M059J (cell line): ENCODE measurements at regions not wholly inside any gene's neighbourhood (a gene's known extent, or its start where the extent isn't known, plus 50 kb on each side); places are given as distances from the start of the nearest gene placed in this dataset.
A peak's percentile ranks its signal among the peaks of the same experiment; 100 is the strongest.
"Not testable (repeated sequence)": the region's sequence is repeated elsewhere in the genome, so short reads cannot be mapped to it uniquely, and the experiment has no call there.

ENCODE experiments used
- DNase-seq: peaks from one replicate; pipeline ENCODE4 v3.0.0-alpha.2; 2012; ENCODE audit warnings: low read depth

DNA sequence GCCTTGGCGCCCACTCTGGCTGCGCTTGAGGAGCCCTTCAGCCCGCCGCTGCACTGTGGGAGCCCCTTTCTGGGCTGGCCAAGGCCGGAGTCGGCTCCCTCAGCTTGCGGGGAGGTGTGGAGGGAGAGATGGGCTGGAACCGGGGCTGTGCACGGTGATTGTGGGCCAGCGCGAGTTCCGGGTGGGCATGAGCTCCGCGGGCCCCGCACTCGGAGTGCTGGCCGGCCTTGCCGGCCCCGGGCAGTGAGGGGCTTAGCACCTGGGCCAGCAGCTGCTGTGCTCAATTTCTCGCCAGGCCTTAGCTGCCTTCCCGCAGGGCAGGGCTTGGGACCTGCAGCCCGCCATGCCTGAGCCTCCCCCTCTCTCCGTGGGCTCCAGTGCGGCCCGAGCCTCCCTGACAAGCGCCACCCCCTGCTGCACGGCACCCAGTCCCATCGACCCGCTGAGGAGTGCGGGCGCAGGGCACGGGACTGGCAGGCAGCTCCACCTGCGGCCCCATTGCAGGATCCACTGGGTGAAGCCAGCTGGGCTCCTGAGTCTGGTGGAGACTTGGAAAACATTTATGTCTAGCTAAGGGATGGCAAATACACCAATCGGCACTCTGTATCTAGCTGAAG, 643.6 kb upstream of the CPEB2 start:
- DNase-seq, result not testable (repeated sequence)

DNA sequence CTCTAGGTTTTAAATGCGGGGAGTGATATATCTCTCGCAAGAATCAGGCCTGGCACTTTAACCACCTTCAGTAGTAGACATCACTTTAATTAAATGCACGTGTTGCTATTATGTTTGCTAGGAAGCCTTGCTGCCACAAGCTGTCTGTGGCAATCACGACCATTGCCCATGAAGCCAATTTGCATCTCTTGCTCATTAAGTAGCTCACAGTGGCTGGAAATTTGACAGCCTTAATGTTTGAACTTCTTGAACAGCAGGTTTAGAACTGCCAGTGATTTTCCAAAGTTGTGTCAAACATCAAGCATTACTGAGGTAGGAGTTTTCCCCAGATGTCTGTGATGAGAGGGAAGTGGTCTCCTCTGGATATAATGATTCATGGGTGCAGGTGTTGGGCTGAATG, 642.3 kb upstream of the CPEB2 start:
- no peak for DNase-seq

DNA sequence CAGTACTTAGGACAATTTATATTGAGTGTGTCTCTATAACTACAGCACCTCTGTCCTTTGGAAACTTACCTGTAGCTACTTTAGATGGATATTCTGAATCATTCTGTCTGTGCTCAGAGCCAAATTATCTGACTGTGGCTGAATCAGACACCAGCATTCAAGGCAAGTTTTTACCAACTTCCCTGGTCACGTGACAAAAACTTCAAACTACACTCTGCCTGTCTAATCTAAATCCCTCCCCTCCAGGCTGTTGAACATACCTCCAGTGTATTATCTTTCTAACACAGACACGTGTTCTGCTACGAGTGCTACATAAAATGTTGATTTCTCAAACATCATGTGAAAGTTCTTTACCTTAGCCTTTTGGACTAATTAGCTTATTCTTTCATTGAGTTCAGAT, 641.2 kb upstream of the CPEB2 start:
- DNase-seq, result no peak

DNA sequence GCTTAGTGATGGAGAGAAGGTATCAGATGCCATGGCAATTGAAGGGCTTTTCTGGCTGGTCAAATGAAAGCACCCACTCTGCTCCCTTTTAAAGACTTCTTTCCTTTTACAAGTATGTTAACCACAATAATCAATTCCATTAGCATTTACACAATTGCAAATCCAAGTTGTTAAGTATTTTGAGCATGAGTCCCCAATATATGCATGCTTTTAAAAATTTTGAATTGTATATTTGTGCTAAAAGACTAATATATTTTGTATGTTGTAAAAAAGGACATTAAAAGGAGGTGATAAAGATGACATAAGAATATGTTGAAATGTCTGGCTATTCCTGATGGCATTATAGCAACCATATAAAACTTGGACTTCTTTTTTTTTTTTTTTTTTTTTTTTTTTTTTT, 639.9 kb upstream of the CPEB2 start:
- no peak for DNase-seq

DNA sequence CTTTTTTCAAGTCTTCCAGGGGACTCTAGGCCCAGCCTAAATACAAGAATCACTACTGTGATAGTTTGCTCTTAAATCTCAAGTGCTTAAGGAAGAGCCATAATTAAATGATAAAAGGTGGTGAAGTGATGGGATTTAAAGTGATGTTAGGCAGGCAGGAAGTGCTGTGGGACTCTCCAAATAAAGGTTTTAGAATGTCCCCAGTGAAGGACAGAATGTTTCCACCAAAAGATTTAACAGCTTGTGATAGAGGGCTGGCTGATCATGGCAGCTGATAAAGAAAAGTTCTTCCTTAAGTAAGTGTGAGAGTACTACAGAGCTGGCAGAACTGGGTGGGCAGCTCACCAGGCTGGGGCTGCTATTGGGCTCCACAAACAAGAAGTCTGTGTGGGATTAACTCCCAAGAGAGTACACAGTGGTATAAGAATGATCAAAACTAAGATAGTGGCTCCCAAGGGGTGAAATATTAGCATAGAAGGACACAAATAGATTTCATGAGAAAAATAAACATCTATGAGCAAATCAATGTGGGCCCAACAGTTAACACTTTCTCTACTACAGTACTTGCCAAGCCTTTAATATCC, 637.2 kb upstream of the CPEB2 start:
- no peak for DNase-seq

DNA sequence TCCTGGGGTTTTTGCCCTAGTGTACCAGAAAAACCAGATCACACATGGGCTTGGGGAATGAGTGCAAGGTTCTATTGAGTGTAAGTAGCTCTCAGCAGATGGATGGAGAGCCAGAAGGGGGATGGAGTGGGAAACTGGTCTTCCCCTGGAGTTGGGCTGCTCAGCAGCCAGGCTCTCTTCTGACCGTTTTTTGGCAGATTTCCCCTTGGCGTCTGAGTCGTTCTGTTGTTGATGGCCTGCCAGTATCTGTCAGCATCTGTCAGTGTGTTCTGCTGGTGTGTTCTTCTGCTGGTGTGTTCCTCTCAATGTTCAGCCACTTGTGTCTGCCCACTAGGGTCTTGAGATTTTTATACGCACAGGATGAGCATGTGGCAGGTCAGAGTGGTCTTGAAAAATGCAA, 633.9 kb upstream of the CPEB2 start:
- no peak for DNase-seq

DNA sequence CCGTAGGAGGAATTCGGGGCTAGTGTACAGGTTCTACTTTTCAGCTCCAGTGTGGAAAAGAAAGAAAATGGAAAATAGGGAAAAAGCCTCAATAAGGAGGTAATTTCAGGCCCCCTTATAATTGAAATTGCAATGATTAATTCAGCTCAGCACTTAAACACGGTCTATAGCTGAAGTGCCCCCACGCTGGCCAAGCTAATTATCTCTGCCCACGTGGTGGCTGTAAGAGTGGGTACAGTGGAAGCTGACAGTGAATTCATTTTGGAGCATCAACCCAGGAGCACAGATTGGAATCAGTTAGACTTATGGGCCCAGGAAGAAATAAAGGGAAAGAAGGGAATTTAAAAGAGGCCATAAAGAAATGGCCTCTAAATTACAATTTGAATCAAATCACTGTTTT, 631.1 kb upstream of the CPEB2 start:
- no peak for DNase-seq

DNA sequence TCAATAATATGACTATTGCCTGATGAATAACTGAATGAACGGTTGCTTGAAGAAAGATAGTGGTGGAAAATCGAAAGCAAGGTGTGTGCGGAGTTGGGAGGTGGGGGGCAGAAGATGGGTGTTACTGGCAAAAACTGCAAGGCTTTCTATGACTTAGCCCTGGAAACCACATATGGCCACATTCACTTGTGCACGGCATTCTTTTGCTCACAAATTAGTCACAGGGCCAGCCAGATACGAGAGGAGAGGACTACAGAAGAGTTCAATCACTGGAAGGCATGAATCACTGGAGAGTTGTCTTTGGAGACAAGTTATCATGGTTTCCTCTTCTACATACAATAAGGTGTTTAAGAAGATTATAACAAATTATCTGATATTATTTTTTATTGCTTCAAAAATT, 626.5 kb upstream of the CPEB2 start:
- DNase-seq, result peak; percentile 62

DNA sequence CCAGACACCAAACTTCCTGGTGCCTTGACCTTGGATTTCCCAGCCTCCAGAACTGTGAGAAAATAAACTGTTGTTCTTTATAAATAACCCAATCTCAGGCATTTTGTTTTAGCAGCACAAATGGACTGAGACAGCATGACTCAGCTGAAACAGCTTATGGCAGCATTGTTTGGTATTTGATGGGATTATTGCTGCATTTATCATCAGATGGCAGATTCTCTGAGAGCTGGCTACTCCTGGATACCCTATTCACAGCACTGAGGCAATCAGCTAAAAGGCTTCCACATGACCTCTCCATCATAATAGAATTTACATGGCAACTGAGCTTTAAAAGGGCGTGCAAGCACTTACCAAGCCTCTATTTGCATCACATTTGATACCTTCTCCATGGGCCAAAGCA, 623.1 kb upstream of the CPEB2 start:
- DNase-seq, result peak; percentile 11

DNA sequence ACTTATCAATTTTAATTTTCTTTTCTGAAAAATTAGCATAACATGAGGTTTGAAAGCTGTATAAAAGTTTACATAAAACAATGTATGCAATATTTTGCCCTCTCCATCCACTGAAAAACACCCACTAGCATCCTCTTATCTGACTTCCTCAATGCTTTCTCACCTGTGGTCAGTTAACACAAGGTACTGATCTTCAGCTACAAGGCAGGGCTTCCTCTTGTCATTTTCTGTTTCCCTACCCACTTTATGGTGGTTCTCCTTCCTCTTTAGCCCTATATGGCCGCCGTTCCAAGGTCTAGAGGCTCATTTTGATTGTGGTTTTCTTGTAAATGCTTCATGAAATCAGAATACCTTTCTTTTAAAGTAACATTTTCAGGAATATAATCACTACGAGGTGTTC, 618.6 kb upstream of the CPEB2 start:
- no peak for DNase-seq

DNA sequence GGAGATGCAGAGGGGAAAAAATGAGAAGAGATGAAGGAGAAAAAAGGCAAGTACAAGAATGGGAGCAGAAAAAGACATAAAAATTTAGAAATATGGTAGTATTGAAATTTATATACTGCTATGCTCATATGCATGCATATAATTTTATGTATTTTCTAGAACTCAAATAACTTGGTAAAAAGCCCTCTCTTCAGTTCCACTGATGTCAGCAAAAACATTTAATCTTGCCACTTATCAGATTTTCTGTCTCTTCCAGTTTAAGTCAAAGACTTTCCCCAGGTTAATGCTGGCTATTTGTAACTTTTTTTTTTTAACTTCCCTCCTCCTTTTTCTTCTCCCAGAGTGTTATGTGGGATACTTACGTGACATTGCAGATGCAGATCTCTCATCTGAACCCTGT, 617.5 kb upstream of the CPEB2 start:
- DNase-seq, result no peak

DNA sequence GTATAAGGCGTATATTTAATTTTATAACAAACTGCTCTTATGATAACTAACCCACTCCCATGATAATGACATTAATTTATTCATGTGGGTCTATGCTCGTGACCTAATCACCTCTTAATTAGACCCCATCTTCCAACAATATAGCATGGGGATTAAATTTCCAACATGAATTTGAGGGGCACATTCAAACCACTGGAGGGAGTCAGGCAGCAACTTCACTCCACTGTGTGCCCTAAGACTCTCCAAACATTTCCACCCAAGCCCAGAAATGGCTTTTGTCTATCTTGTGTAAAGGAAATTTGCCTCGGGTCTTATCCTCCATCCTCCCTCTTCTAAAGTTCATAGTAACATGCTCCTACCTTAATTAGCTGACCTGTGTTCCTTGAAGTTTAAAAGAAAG, 616.1 kb upstream of the CPEB2 start:
- DNase-seq, result no peak

DNA sequence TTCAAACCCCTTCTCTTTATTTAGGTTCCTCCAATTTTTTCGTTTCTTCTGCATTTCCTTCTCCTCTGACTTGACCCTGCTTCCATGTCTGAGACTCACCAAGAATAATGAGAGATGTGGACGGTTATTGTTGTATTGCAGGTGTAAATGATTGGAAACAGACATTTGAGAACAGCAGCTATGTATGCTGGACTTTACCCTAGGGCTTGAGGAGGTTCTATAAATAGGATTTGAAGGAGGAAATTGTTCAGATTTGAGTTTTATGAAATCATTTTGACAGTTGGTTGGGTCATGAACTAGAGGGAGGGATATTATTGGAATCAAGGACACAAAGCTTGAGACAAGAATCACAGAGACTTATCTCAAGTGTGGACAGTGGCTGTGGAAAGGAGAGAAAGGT, 614.6 kb upstream of the CPEB2 start:
- DNase-seq, result no peak

DNA sequence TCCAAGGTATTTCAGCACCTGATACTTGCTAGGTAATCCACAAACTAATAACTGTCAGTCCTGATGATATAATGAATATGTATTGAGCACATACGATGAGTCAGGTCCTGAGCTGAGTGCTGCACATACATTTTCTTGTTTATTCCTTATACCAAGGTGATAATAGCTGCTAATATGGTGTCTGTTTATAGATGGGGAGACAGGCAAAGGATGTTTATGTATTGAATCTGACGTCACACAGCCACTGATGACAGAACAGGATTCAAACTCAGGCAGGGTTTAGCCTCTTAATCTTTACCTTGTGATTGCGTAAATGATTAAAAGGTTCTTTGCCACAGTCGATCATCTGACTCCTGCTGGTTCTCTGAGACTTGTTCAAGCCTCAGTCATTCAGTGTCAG, 609.9 kb upstream of the CPEB2 start:
- DNase-seq, result no peak

DNA sequence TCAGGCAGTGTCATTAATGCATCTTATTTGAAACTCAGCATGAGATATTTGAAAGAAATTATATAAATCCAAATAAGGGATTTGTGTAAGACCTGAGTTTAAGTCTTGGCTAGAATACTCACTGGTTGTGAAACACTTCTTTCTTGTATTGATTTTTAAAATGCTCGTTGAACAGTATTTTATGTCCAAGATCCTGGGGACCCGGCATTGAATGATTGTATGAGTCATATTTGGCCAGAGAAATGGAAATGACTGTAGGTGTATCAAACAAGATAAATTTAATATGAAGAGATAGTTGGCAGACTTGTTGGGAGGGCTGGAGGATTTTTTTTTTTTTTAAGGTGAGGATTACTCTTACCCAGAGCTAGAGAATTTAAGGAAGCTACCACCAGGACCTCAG, 606.1 kb upstream of the CPEB2 start:
- no peak for DNase-seq

DNA sequence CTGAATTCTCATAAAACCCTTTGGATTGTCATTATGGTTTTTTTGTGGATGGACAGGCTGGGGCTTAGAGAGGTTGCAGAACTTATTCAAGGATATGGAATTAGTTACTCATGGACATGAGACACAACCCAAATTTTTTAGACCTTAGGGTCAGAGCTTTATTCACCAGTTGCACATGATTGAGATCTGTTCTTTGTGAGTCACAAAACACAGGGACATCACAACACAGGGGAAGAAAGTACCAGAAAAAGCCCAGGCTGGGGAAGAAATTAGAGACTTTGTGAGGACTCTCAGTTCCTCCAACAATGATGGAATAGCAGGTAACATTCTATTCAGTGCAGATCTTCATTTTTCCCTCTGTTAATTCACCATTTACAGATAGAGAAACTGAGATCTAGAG, 602.4 kb upstream of the CPEB2 start:
- no peak for DNase-seq

DNA sequence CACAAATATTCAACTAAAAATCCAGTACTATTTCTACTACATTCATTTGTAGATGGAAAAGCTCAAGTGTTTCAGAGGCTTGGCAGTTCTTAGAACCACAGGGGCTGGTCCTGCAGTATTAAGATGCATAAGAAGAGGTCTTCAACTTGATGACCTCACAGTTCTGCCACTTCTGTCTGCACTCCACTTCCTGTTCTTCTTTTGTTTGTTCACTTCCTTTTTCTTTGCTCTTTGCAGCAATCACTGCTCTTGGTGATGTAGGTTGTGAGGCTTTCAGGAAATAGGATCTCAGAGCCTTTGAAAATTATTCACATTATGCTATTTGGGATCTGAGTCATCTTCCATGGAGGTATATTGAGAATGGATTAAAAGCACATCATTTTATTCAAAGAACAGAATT, 602.0 kb upstream of the CPEB2 start:
- no peak for DNase-seq

DNA sequence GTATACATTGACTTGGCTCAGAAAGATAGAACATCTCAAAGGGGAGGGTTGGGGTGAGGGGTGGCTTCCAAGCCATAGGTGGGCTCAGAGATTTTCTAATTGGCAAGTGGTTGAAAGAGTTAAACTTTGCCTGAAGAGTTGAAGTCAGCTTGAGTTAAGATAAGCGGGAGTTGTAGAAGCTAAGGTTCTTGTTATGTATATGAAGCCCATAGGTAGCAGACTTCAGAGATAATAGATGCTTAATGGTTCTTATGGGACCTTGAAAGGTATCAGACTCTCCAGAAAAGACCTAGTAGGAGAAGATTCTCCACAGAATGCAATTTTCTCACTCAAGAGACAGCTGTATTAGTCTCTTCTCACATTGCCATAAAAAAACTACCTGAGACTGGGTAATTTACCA, 599.1 kb upstream of the CPEB2 start:
- DNase-seq, result no peak

DNA sequence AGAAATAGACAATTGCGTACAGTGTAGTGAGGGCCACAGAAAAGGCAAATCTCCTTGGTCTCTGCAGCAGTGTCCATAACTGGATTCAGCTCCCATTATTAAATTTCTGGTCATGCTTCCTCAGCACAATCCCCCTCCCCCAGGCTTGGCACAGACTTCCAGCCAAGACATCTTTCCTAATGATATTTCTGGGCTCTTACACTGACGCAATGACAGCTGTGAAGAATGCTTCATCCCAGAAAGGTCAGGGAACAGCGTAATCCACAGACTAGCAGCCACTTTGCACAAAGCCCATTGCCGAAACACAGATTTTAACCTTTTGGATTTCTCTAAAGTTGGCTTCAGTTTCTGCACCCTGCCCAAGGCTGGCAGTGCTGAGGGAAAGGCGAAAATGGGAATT, 597.6 kb upstream of the CPEB2 start:
- no peak for DNase-seq

DNA sequence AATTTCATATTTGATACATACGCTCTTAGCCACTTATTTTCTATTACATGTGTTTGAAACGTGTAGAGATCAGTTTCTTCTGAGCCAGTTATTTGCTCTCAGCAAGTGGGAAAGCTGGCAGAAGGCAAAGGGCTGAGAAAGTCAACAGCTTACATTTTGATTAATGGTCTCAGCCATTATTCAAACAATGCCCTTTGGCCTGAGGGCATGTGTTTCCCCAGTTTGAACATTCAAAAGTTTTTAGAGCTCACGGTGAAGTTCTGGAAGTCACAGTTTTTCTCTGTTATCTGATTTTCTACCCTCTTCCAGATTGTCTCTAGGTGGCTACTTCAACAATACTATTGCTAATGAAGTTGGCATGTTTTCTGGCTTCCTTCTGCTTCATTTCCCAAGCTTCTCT, 591.8 kb upstream of the CPEB2 start:
- DNase-seq, result no peak

DNA sequence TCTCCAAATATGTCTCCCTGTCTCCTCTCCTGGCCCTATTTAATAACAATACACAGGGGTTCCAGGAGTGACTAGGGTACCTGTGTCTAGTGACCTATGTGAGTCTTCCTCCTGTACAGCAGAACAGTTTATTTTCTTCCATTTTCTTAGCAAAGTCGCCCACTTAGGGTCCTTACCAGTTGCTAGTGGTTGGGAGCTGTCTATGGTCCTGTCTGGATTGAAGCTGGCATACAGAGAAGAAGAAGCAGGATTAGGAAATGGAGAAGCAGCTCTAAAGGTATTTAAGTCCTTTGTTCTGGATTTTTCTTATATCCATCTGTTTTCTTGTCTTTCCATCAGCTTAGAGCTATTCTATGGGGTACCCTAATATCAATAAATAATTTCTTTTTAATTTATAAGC, 587.1 kb upstream of the CPEB2 start:
- DNase-seq, result peak; percentile 18

DNA sequence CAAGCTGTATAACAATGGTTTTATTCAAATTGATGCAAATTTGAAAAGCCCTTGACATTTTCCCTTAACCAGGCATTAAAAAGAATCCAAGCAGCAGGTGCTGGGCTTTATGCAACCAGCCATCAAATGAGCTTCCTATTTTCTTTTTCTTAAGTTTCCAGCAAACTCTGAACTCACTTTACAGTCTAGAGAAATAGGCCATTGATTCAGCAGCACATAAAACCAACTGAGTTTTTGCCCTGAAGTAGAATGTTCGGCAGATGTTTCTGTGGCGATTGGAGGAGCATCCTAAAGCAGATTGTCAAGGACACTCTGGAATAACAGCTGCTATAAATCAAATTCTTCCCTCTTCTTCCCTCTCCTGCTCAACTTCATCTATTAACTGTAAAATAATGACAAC, 582.8 kb upstream of the CPEB2 start:
- no peak for DNase-seq

DNA sequence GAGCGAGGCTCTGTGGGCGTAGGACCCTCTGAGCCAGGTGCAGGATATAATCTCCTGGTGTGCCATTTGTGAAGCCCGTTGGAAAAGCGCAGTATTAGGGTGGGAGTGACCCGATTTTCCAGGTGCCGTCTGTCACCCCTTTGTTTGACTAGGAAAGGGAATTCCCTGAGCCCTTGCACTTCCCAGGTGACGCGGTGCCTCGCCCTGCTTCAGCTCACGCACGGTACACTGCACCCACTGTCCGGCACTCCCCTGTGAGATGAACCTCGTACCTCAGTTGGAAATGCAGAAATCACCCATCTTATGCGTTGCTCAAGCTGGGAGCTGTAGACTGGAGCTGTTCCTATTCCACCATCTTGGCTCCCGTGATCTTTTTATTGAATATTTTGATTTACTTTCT, 576.0 kb upstream of the CPEB2 start:
- DNase-seq, result not testable (repeated sequence)

DNA sequence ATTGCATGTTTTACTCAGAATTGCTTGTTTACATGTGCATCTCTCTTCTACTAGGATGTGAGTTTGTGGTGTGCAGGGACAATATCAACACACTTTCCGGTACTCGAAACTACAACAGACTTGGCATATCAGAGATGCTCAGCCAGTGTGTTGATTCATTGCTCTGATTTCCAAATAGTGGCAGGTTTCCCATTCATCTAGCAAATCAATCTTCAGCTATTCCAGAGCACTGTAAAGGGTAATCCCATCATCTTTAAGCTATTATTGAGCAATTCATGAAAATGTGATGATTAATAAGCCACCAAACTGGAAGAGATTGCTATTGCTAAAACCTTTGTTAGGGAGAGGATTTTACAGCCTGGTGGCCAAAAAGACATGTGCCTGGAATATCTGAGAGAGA, 574.2 kb upstream of the CPEB2 start:
- no peak for DNase-seq
